Smooth muscle cell (in vitro differentiated cells): ENCODE measurements at regions not wholly inside any gene's neighbourhood (a gene's known extent, or its start where the extent isn't known, plus 50 kb on each side); places are given as distances from the start of the nearest gene placed in this dataset.

Experiments used
- DNase-seq: peaks from one replicate; lab custom pipeline; 2025; ENCODE audit not compliant: unreplicated experiment; lab: John Stamatoyannopoulos, UW
- H2AFZ ChIP-seq: fragments of 200-600 bp; sonication (generic); 2 replicates; pipeline ENCODE4 v1.6.0; 2016; ENCODE audit warnings: antibody characterized with exemption, low read depth, mild to moderate bottlenecking
- H3F3A ChIP-seq: fragments of 200-600 bp; sonication (generic); 2 replicates; pipeline ENCODE4 v1.6.0; 2017; ENCODE audit warnings: antibody characterized with exemption, low read depth
- H3K27ac ChIP-seq: fragments of 200-600 bp; sonication (generic); 2 replicates; pipeline ENCODE4 v1.5.1; 2016; ENCODE audit warnings: low read depth, mild to moderate bottlenecking
- H3K27me3 ChIP-seq: fragments of 200-600 bp; sonication (generic); 2 replicates; pipeline ENCODE4 v1.6.1; 2016; ENCODE audit warnings: low read depth, mild to moderate bottlenecking
- H3K36me3 ChIP-seq: fragments of 200-600 bp; sonication (generic); 2 replicates; pipeline ENCODE4 v1.5.1; 2016; ENCODE audit warnings: low read depth
- H3K4me1 ChIP-seq: fragments of 200-600 bp; sonication (generic); 2 replicates; pipeline ENCODE4 v1.5.1; 2016; ENCODE audit warnings: low read depth
- H3K4me2 ChIP-seq: fragments of 200-600 bp; sonication (generic); 2 replicates; pipeline ENCODE4 v1.6.0; 2016; ENCODE audit warnings: mild to moderate bottlenecking
- H3K4me3 ChIP-seq: fragments of 200-600 bp; sonication (generic); 2 replicates; pipeline ENCODE4 v1.5.1; 2016; ENCODE audit warnings: mild to moderate bottlenecking
- H3K79me2 ChIP-seq: fragments of 200-600 bp; sonication (generic); 2 replicates; pipeline ENCODE4 v1.6.0; 2016; ENCODE audit warnings: low read depth, mild to moderate bottlenecking
- H3K9ac ChIP-seq: fragments of 200-600 bp; sonication (generic); 2 replicates; pipeline ENCODE4 v1.6.0; 2016; ENCODE audit warnings: low read depth
- H3K9me3 ChIP-seq: fragments of 200-600 bp; sonication (generic); replicated peaks from 2 replicates; pipeline ENCODE4 v1.5.1; 2016; ENCODE audit warnings: low read depth
- H4K20me1 ChIP-seq: fragments of 200-600 bp; sonication (generic); 2 replicates; pipeline ENCODE4 v1.6.0; 2016; ENCODE audit warnings: low read depth
- CTCF ChIP-seq: fragments of 200-600 bp; sonication (generic); IDR thresholded peaks from 2 replicates; pipeline ENCODE4 v1.5.1; 2017; ENCODE audit warnings: borderline replicate concordance, mild to moderate bottlenecking, antibody characterized with exemption; ENCODE audit not compliant: insufficient read depth, poor library complexity, severe bottlenecking
- whole genome bisulfite sequencing: methylation state at CpG from one replicate; pipeline ENCODE4 v1.1.7; 2016; ENCODE audit warnings: low lambda C conversion rate; 5-methylcytosine and 5-hydroxymethylcytosine counted together

- Histone ChIP-seq H3K27ac (no peak overlapping the region), H3K4me3 (no peak overlapping the region), H3K9me3 (no peaks in the 10 kb centered on the region), H3F3A (no peaks in the 10 kb centered on the region), H3K79me2 (no peaks in the 10 kb centered on the region), H3K36me3 (no peaks in the 10 kb centered on the region), H3K4me2 (no peak overlapping the region), H3K4me1 (no peaks in the 10 kb centered on the region), H4K20me1 (no peaks in the 10 kb centered on the region), H3K27me3 (no peaks in the 10 kb centered on the region), H2AFZ (no peak overlapping the region), H3K9ac (no peak overlapping the region)
- TF ChIP-seq CTCF = no peak
- 51% methylated on average over 1 of the region's 1 CpG for WGBS
- no peak for DNase-seq
Observed at GRCh38 chr4:18227880-18228279, 206.3 kb upstream of the LCORL start.

- Histone ChIP-seq H3K79me2 (no peaks in the 10 kb centered on the region), H3K4me2 (no peak overlapping the region), H3K4me1 (no peaks in the 10 kb centered on the region), H3K27me3 (no peaks in the 10 kb centered on the region), H3K36me3 (no peaks in the 10 kb centered on the region), H3K4me3 (no peak overlapping the region), H3K9me3 (no peaks in the 10 kb centered on the region), H3F3A (no peaks in the 10 kb centered on the region), H3K9ac (no peak overlapping the region), H3K27ac (no peak overlapping the region), H4K20me1 (no peaks in the 10 kb centered on the region), H2AFZ (no peak overlapping the region)
- no peak for TF ChIP-seq CTCF
- no peak for DNase-seq
- WGBS = 66% methylated on average over 5 of the region's 5 CpGs
Observed at GRCh38 chr4:18214411-18215055, 193.0 kb upstream of the LCORL start.

GRCh38 chr4:18213576-18214198, 192.1 kb upstream of the LCORL start:
- Histone ChIP-seq H3K36me3 (no peaks in the 10 kb centered on the region), H2AFZ (no peak overlapping the region), H3K27ac (no peak overlapping the region), H3K9me3 (no peaks in the 10 kb centered on the region), H3K4me2 (no peak overlapping the region), H3F3A (no peaks in the 10 kb centered on the region), H3K4me3 (no peak overlapping the region), H3K79me2 (no peaks in the 10 kb centered on the region), H3K27me3 (no peaks in the 10 kb centered on the region), H4K20me1 (no peaks in the 10 kb centered on the region), H3K9ac (no peak overlapping the region), H3K4me1 (no peaks in the 10 kb centered on the region)
- WGBS = 58% methylated on average over 3 of the region's 3 CpGs
- no peak for TF ChIP-seq CTCF
- DNase-seq = no peak

- Histone ChIP-seq H3K27me3 (no peaks in the 10 kb centered on the region), H3F3A (no peaks in the 10 kb centered on the region), H3K4me3 (no peak overlapping the region), H3K36me3 (no peaks in the 10 kb centered on the region), H3K9ac (no peak overlapping the region), H4K20me1 (no peaks in the 10 kb centered on the region), H2AFZ (no peak overlapping the region), H3K9me3 (no peaks in the 10 kb centered on the region), H3K79me2 (no peaks in the 10 kb centered on the region), H3K4me2 (no peak overlapping the region), H3K27ac (no peak overlapping the region), H3K4me1 (no peaks in the 10 kb centered on the region)
- no peak for TF ChIP-seq CTCF
- DNase-seq = no peak
Observed at GRCh38 chr4:18209448-18209847, 187.9 kb upstream of the LCORL start.
